ENCODE measurements at regions not wholly inside any gene's neighbourhood (a gene's known extent, or its start where the extent isn't known, plus 50 kb on each side); places are given as distances from the start of the nearest gene placed in this dataset.

DNA sequence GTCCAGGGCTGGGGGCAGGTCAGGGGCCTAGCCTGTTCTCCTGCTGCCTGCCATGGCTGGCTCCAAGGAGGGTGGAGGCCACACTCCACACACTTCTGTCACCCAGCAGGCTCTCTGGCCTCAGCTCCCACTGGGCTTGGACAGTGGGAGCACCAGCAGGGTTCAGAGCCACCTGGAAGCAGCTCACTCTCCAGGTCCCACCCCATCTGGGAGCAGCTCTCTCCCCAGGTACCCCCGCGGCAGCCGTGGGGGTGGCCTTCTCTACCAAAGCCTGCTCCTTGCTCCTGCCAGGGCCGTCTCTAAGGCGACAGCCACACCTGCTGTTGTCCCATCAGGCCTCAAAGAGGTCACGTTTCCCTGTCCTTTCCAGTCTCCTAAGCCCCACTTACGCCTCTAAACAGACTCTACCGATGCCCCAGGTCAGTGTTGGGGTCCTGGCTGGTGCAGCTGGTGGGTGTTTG lies 142.5 kb upstream of the RET start:
- TF ChIP-seq, protein P1, sequence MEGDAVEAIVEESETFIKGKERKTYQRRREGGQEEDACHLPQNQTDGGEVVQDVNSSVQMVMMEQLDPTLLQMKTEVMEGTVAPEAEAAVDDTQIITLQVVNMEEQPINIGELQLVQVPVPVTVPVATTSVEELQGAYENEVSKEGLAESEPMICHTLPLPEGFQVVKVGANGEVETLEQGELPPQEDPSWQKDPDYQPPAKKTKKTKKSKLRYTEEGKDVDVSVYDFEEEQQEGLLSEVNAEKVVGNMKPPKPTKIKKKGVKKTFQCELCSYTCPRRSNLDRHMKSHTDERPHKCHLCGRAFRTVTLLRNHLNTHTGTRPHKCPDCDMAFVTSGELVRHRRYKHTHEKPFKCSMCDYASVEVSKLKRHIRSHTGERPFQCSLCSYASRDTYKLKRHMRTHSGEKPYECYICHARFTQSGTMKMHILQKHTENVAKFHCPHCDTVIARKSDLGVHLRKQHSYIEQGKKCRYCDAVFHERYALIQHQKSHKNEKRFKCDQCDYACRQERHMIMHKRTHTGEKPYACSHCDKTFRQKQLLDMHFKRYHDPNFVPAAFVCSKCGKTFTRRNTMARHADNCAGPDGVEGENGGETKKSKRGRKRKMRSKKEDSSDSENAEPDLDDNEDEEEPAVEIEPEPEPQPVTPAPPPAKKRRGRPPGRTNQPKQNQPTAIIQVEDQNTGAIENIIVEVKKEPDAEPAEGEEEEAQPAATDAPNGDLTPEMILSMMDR (IDR thresholded peaks at IDR 0.05), result no peak
- no peak for TF ChIP-seq POLR2AphosphoS5 (IDR thresholded peaks at IDR 0.05; ENCODE audit: low read depth, low read length)
- TF ChIP-seq, protein P2, sequence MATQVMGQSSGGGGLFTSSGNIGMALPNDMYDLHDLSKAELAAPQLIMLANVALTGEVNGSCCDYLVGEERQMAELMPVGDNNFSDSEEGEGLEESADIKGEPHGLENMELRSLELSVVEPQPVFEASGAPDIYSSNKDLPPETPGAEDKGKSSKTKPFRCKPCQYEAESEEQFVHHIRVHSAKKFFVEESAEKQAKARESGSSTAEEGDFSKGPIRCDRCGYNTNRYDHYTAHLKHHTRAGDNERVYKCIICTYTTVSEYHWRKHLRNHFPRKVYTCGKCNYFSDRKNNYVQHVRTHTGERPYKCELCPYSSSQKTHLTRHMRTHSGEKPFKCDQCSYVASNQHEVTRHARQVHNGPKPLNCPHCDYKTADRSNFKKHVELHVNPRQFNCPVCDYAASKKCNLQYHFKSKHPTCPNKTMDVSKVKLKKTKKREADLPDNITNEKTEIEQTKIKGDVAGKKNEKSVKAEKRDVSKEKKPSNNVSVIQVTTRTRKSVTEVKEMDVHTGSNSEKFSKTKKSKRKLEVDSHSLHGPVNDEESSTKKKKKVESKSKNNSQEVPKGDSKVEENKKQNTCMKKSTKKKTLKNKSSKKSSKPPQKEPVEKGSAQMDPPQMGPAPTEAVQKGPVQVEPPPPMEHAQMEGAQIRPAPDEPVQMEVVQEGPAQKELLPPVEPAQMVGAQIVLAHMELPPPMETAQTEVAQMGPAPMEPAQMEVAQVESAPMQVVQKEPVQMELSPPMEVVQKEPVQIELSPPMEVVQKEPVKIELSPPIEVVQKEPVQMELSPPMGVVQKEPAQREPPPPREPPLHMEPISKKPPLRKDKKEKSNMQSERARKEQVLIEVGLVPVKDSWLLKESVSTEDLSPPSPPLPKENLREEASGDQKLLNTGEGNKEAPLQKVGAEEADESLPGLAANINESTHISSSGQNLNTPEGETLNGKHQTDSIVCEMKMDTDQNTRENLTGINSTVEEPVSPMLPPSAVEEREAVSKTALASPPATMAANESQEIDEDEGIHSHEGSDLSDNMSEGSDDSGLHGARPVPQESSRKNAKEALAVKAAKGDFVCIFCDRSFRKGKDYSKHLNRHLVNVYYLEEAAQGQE (IDR thresholded peaks at IDR 0.05; ENCODE audit: insufficient read depth in 1 of 2, low read depth in 2 of 2, low read length in 1 of 2), result no peak
- no peak for TF ChIP-seq SIN3A (IDR thresholded peaks at IDR 0.05; ENCODE audit: borderline replicate concordance, insufficient read depth, low read depth, low read length)
- no peak for TF ChIP-seq TCF7L2 (IDR thresholded peaks at IDR 0.05; ENCODE audit: low read depth, low read length)
